Prostate gland (tissue), 2 donors: ENCODE measurements at regions not wholly inside any gene's neighbourhood (a gene's known extent, or its start where the extent isn't known, plus 50 kb on each side); places are given as distances from the start of the nearest gene placed in this dataset.

Source experiments
- CTCF ChIP-seq, 4 experiments: fragments of 200-600 bp in 2 of 4; fragments of 450-650 bp in 2 of 4; sonication (generic) in 2 of 4; IDR thresholded peaks; 1 replicate in 3 of 4; 2 replicates in 1 of 4; pipeline ENCODE4 v1.5.1; 2016 to 2019; ENCODE audit warnings: antibody characterized with exemption in 4 of 4, mild to moderate bottlenecking in 2 of 4, moderate library complexity in 2 of 4
- POLR2AphosphoS5 ChIP-seq: sonication (generic); formaldehyde crosslinking; IDR thresholded peaks from one replicate; pipeline ENCODE4 v1.6.1; 2017; ENCODE audit warnings: antibody characterized with exemption

DNA sequence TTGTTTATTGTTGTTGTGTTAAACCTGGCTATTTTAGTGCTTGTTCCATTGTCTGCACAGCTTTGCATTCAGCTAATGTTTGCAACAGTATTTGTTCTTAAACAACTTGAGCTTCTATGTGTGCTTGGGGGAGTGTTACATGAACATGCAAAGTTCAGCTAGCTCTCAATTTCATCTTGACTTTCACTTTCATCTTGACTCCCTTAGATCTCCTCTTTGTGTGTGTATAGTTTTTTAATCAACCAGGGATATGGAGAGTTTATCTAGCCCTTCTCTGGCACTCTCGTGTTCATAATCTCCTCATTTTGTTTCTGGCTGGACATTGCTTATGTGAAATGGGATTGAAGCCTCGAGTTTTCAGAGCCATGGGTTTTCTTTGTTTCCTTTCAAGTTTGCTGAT is 212.4 kb upstream of the ZBTB20 start:
- TF ChIP-seq CTCF (IDR thresholded peaks at IDR 0.05) (no peak), POLR2AphosphoS5 (no peak)
